ENCODE measurements at regions not wholly inside any gene's neighbourhood (a gene's known extent, or its start where the extent isn't known, plus 50 kb on each side); places are given as distances from the start of the nearest gene placed in this dataset.

DNA sequence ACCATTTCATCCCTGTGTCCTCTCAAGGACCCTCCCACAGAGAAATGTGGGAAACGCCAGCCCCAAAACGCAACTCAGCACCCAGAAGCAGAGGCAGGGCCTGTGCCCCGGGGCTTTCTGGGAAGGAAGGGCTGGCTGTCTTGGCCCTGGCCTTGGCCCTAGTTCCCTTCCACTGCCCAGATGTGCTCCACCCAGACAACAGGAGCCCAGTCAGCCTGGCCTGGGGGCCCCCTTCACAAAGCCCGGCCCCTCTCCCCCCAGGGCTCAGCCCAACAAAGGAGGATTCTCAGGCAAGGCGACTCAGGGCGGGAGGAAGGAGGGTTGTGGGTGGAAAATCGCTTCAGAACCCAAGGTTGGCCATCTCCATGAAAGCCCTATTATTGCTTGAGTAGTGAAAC lies 82.5 kb downstream of the PJA1 start:
- TF ChIP-seq CTCF (IDR thresholded peaks at IDR 0.05): no peak
- no peaks in the 10 kb centered on the region for H3K36me3 ChIP-seq
- no peak for ATAC-seq
- intact Hi-C loops (cut with DNase I): no loop called here
- no peak overlapping the region for H3K27ac ChIP-seq
- H3K4me3 ChIP-seq: no peak overlapping the region
- DNase-seq: no peak
- H3K9me3 ChIP-seq: no peaks in the 10 kb centered on the region
- H3K4me1 ChIP-seq: no peaks in the 10 kb centered on the region
- H3K27me3 ChIP-seq: no peaks in the 10 kb centered on the region

- H3K9me3 ChIP-seq: no peaks in the 10 kb centered on the region
- intact Hi-C loops (cut with DNase I): no loop called here
- H3K4me1 ChIP-seq: no peaks in the 10 kb centered on the region
- DNase-seq: no peak
- no peak overlapping the region for H3K27ac ChIP-seq
- no peaks in the 10 kb centered on the region for H3K36me3 ChIP-seq
- no peak for TF ChIP-seq CTCF (IDR thresholded peaks at IDR 0.05)
- H3K27me3 ChIP-seq: no peaks in the 10 kb centered on the region
- H3K4me3 ChIP-seq: no peak overlapping the region
- ATAC-seq: no peak
These were observed 83.0 kb downstream of the PJA1 start for GRCh38 chrX:69082055-69082752.

- DNase-seq: no peak
- H3K4me3 ChIP-seq: no peak overlapping the region
- TF ChIP-seq CTCF (IDR thresholded peaks at IDR 0.05): no peak
- H3K36me3 ChIP-seq: no peaks in the 10 kb centered on the region
- H3K27me3 ChIP-seq: no peaks in the 10 kb centered on the region
- H3K27ac ChIP-seq: no peak overlapping the region
- H3K9me3 ChIP-seq: no peaks in the 10 kb centered on the region
- intact Hi-C loops (cut with DNase I): no loop called here
- no peak for ATAC-seq
- no peaks in the 10 kb centered on the region for H3K4me1 ChIP-seq
These were observed 84.3 kb downstream of the PJA1 start for GRCh38 chrX:69080855-69081465.

DNA sequence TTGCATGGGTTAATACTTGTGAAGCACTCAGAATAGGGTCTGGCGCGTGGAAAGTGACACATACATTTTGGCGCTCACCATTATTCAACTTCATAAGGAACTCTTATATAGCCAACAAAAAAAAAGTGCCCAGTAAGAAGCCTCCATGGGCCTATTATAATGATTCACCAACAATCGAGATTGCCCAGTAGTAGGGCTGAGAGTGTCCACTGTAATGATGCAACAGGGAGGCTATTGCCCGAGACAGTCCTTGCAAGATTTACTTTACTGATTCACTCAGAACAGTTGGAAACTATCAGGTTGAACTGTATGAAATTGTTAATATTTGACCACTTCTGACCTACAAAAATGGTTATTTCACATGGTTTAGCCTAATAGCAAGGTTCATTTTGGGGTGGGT lies 86.0 kb downstream of the PJA1 start:
- DNase-seq (no peak), ATAC-seq (no peak)
- no peaks in the 10 kb centered on the region for H3K36me3 ChIP-seq
- no peaks in the 10 kb centered on the region for H3K27me3 ChIP-seq
- H3K9me3 ChIP-seq: no peaks in the 10 kb centered on the region
- intact Hi-C loops (cut with DNase I): no loop called here
- no peak overlapping the region for H3K27ac ChIP-seq
- H3K4me3 ChIP-seq: no peak overlapping the region
- TF ChIP-seq CTCF (IDR thresholded peaks at IDR 0.05): no peak
- no peaks in the 10 kb centered on the region for H3K4me1 ChIP-seq

GRCh38 chrX:69077895-69078455 lies 87.3 kb downstream of the PJA1 start:
- Histone ChIP-seq H3K4me1 (no peaks in the 10 kb centered on the region), H3K27ac (no peak overlapping the region), H3K9me3 (no peaks in the 10 kb centered on the region), H3K36me3 (no peaks in the 10 kb centered on the region), H3K27me3 (no peaks in the 10 kb centered on the region), H3K4me3 (no peak overlapping the region)
- intact Hi-C loops (cut with DNase I): no loop called here
- ATAC-seq (no peak), DNase-seq (no peak)
- no peak for TF ChIP-seq CTCF (IDR thresholded peaks at IDR 0.05)

Measured in upper lobe of right lung (tissue), 1 donor.